HG03575 (cell line): ENCODE measurements at regions not wholly inside any gene's neighbourhood (a gene's known extent, or its start where the extent isn't known, plus 50 kb on each side); places are given as distances from the start of the nearest gene placed in this dataset.

Source experiments
- ATAC-seq: cut with Tn5 transposase; IDR thresholded peaks from one replicate; pipeline ENCODE4 v1.9.1; 2021; ENCODE audit not compliant: unreplicated experiment, insufficient number of reproducible peaks, low FRiP score; ENCODE audit errors: extremely low read depth

DNA sequence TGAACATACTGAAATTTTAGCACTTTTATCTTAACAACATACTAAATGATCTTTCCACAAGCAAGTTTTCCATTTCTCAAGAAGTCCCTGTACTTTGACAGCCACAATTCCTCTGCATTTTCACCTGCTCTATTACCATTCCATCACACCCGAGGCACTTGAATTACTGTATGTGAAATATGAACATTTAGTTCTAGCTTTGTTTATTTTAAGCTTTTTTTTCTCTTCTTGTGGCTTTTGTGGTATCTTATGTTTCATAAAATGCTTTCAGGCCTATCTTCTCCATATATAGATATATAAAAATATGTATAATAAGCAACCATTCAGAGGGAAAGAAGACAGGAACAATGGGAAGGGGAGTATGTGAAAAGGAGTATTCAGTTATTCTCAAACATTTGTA lies 693.9 kb downstream of the SATB2 start:
- ATAC-seq, result no peak

DNA sequence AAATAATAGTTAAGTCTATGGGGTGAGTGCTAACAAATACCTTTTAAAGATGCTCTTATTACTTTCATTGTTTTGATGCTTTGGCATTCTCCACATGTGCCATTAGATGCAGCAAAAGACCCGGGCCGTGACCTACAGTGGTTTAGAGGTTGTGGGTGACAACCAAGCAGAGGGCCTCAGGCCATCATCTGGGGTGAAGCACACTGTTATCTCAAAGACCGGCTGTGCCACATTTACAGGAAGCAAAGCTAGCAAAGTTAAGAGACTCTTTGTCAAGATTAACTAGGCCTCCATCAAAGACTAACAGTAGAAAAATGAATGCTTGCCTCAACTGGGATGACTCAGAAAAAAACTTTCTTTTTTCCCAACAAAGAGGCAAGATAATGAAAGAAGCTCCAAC lies 695.3 kb downstream of the SATB2 start:
- no peak for ATAC-seq

DNA sequence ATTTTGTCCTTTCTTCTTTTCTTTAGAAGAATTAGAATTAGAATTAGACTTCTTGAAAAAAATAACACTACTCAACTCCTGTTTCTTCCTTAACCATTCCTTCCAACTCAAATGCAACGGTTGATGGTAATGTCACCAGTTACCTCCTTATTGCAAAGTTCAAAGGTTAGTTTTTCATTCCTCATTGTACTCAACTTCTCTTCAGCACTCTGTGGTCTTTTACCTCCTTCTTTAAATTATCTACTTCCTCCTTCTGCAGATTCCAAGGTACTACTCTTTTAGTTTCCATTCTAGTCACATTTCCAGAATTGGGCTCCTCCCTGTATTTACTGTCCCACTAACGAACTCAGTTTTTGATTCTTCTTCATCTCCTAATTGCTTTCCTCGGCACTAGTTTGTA lies 700.7 kb downstream of the SATB2 start:
- ATAC-seq, result no peak

DNA sequence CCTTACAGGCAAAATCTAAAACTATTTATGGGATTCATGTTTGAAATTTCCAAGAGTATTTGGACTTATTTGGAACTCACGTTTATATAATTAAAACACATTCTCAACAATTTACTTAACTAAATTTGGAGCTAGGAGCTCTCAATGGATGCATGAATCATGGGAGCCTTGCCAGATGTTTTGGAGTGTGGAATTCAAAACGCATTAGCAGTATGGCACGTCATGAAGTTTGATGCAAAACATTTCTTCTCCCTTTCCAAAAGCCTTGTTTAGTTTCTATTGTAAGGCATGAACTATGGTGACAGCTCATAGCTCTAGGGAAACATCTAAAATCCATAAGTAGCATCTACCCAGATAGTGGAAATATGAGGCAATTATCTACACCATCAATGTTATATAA lies 701.6 kb downstream of the SATB2 start:
- ATAC-seq, result no peak

DNA sequence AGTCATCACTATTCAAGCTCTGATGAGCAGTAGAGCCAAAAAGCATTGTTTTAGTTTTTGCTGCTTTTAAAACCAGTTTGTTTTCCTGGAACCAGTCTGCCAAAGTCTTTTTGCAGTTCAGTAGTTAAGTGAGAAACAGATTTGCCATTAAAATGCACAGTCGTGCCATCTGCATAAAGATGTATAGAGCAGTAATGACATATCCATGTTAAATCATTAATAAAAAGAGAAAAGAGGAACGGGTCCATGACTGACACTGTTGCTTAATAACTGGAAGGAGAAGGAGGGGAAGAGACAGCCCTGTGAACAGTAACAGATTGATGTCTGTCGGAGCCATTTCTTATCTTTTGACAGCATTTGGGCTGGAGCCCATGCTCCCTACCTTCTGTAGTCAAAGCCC lies 704.6 kb downstream of the SATB2 start:
- ATAC-seq, result no peak

DNA sequence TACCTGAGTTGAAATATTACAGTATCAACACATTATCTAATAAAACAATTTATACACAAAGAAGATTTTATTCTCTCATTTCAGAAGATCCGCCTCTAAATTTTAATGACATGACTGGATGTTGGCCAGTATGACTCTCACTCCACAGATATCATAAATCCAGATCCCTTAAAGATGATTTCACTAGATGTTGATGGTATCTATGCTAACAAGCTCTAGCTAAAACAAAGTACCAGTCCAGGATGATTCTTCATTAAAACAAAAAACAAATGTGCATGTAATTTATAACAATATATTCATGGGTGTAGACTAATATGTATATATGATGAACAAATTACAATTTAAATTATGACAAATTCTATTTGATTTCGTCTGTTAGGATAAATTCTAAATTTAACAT lies 708.4 kb downstream of the SATB2 start:
- ATAC-seq, result no peak

DNA sequence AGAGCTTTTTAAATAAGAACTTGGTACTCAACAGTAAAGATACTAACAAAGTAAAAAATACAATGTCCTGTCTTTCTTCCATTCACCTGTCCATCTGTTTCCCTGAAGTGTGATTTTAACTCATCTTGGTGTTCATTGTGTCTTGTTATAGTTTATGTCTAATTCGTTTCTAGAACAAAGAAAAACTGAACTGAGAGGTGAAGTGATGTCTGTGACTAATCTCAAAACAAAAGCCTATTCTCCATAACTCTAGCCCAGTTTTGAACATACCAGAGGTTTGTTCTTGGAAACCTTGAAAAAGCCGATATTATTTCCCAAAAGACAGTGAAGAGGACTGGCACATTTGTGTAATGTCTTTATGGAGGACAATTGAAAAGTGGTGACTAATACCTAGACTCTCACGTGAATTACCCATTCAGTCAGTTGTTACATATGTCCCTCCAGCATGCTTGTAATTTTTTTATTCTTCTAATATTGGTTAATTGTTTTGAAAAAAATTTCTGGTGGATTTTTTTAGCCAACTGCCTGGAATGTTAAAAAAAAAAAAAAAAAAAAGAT lies 725.8 kb downstream of the SATB2 start:
- no peak for ATAC-seq

DNA sequence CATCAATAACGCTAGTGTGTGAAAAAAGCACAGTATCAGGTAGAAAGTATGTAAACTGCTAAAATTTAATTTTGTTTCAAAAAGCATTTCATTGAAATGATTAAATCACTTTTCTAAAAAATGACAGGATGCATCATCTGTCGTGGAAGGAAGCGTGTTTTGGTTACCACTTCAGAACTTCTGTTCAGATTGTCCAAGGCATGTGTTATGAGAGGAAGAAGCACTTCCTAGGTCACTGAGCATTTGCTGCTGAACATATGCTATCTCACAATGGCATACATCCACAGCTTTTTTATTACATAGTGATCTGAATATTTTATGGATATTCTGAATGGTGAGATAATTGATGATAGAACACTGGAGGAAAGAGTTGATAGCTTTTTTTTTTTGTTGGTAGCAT lies 737.5 kb downstream of the SATB2 start:
- no peak for ATAC-seq

DNA sequence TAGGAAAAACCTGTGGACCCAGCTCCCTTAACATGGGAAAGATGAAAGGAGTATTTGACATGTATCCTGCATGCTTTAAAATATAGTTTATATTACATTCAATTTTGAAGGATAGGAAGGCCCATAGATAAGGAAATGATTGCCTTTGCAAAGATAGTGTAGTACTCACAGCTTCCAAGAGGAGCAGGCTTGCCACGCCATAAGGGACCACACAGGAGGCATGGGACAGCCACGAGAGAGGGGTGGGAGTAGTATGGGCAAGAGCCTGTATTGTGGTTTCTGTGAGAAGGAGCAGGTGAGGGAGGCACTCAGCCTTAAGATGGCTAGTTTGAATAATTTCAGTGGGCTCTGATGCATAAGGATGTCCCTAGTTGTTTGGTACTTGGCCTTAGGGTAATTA lies 740.3 kb downstream of the SATB2 start:
- no peak for ATAC-seq

DNA sequence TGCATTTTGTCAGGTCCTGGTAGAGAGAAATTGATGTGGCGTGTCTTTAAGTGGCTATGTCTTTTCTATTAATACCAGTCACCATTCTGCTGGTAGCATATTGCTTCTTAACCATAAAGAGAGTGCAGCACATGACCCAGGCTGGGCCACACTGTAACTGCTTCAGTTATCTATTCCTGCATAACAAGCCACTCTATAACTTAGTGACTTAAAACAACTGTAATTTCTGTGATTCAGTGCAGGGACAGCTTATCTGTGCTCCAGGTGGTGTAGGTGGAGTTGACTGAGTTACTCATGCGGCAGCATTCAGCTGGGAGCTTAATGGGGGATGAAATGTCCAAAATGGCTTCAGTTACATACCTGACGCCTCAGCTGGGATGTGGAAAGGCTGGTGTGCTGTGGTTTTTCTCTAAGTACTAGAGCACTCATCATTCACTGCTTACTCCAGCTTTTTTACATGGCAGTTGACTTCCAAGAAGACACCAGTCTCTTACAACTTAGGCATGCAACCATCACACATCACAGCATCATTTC lies 742.4 kb downstream of the SATB2 start:
- ATAC-seq, result no peak

DNA sequence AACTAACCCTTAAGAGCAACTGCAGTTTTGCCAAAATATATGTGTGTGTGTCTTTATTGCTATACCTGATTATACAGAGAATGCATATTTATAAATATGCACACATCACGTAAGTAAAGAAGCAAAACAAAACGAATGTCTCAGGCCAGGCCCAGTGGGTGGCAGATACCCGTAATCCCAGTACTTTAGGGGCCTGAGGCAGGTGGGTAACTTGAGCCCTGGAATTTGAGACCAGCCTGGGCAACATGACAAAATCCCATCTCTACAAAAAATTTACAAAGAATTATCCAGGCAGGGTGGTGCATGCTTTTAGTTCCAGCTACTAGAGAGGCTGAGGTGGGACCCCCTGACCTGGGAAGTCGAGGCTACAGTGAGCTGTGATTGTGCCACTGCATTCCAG lies 745.3 kb downstream of the SATB2 start:
- ATAC-seq, result no peak

DNA sequence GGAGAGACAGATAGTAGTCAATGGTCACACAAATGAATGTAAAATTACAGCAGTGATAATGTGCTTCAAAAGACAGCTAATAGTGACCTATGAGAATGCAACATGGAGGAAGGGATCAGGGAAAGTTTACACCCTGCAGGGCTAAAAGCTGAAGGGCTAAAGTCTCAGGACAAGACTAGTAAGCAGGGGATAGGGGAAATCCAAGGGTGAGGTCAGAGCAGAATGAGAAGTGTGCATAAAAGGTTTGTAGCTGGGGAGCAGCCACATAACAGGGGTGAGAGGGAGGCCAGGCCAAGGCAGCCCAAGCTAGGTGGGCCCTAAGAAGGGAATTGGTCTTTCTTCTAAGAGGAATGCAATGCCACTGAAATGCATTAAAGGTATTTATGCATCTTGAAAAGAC lies 746.3 kb downstream of the SATB2 start:
- ATAC-seq, result no peak

DNA sequence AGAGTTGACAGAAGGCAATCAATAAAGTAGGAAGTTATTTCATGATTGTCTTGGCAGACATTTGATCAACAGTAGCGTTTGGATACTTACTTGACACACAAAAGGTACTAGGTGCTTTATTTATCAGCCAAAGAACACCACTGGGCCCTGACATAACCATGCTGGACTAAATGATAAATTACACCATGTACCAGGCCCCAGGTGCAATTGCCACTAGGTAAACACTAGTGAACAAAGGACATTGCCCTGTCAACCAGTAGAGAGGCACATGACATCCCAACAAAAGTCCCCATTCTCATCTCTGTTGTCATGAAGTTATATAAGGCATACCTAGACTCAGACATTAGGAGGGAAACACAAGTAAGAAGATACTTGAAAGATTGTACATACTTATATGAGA lies 747.2 kb downstream of the SATB2 start:
- no peak for ATAC-seq

DNA sequence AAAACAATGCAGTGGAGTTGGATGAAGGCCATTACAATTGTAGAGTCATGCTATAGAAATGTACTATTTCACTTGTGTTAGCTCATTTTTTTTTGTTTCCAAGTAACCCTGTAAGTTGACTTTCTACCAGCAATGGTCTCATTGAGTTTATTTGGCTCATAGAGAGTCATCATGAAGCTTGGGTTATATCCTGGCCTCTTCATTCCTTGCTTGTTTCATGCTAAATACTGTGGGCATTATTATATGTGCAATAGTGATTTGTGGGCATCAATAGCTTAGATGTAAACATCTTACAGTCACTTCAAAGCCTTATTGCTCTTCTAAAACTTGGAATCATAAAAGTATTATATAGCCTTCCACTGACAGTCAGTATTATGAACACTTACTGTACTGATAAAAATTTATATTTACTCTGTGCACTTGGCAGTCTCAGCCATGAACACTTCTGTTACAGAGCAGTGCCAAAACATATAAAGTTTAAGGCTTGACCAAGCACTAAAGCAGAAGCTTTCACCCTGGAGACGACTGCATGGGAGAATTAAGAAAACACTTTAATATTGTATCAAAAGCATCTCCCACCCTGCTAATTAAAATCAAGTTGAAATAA lies 751.2 kb downstream of the SATB2 start:
- no peak for ATAC-seq

DNA sequence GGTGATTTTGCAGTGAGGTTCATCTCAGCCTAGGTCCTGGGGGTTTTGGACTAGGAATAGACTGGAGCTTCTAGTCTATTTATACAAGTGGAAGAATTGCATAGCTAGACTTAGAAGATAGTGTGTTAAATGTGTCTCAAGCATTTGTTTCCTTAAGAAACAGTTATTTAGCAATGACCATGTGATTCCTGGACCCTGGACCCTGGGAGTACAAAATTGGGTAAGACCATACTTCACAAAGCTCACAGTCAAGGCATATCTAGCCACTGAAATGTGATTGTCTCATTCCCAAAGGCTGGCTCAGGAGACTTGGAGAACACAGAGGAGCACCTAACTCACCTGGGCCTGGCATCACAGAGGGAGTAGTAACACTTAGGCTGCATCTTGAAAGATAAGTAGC lies 754.5 kb downstream of the SATB2 start:
- ATAC-seq, result no peak

DNA sequence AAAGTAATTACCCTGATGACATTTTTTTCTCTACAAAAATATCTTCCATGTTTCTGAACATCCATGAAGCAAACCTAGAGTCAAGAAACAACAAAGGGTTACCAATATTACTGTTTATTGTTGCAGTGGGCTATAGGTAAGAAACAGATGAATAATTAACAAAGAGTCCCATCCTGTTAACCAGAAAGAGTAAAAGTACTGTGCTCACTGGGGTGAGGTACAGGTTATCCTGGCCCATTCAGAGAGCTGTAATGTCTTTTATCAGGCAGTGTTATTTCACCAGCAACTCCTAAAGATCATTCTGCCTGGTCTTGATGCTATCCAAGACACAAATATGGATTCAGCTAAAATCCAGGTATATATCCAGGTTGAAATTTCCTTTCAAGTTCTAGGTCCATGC lies 754.9 kb downstream of the SATB2 start:
- ATAC-seq, result no peak

DNA sequence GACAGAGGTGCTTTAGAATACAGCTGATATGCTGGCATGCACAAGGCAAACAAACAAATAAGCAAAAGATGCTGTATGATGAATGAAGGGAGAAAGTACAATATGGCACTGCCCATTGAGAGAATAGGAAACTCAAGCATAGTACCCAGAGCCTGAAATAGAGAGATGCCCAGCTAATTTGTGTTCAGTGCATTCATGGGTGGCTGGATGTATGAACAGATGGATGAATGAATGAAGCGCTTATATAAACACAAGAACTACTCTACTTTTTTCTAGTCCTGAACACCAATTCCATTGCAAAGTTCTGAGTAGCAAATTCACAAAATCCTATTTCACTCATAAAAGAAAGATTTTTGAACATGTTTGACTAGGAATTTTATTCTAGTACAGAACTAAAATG lies 756.3 kb downstream of the SATB2 start:
- ATAC-seq, result no peak

DNA sequence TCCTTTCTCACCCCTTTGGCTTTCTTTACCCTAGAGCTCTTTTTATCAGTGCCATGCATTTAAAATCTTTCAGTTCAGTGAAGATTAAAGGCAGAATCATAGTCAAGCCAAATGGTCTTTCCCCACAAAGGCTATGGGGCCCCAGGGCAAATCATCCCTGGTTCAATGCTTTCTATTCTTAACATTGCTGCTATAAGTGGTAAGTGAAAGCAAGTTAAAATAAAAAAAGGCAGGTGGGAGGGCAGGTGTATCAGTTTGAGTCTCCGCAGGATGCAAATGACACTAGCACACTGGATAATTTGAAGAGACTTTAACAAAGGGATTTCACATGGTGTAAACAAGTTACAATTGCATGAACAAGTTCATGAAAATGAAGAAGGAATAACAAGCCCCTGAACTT lies 757.4 kb downstream of the SATB2 start:
- no peak for ATAC-seq

DNA sequence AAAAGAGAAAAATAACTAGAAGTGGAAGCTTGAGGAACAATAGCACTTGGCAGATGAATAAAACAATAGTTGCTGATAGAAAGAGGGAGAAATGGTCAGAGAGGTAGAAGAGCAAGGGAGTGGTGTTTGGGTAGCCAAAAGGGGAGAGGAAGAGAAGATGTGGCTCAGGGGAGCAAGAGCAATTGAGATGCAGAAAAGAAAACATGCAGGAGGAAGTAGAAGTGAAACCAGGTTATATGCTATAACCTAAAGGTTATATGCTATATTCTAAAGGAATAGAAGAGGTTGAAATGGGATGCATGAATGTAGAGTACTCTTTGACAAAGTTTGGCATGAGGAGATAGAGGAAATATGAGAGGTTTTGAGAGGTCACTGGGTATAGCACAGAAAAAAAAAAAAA lies 759.5 kb downstream of the SATB2 start:
- no peak for ATAC-seq

DNA sequence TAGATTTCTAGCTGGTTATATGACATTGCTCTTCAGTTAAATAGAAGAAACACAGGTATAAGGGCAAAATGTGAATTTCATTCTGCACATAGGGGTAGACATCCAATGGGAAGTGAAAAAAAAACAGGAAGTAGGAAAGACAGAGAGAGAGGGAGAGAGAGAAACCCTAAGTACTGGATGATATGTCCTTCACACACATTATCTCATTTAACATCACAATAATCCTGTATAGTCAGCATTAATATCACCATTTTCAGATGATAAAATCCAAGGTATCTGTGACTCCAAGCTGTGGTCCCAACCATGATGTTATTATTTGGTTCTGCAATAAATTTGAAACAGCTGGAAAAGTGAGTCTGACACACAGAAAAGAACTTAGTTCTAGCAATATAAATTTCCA lies 759.9 kb downstream of the SATB2 start:
- no peak for ATAC-seq

DNA sequence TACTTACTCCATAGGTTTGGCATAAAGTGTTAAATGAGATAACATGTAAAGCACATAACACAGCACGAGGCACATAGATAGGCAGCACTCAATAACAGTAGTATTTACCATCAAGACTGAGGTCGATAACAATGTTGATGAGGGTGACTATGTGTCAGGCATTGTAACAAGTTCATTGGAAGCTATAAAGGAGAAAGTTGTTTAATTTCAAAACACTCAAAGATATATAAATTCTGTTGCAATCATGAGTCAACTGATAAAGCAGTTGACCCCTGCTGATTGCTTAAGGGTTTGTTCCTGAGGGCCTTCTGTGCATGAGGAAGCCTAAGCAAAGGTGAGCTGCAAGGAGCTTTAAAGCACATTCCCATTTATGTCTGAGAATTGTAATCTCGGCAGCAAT lies 760.5 kb downstream of the SATB2 start:
- no peak for ATAC-seq
